ENCODE measurements at regions not wholly inside any gene's neighbourhood (a gene's known extent, or its start where the extent isn't known, plus 50 kb on each side); places are given as distances from the start of the nearest gene placed in this dataset.
"Not testable (repeated sequence)": the region's sequence is repeated elsewhere in the genome, so short reads cannot be mapped to it uniquely, and the experiment has no call there.

DNA sequence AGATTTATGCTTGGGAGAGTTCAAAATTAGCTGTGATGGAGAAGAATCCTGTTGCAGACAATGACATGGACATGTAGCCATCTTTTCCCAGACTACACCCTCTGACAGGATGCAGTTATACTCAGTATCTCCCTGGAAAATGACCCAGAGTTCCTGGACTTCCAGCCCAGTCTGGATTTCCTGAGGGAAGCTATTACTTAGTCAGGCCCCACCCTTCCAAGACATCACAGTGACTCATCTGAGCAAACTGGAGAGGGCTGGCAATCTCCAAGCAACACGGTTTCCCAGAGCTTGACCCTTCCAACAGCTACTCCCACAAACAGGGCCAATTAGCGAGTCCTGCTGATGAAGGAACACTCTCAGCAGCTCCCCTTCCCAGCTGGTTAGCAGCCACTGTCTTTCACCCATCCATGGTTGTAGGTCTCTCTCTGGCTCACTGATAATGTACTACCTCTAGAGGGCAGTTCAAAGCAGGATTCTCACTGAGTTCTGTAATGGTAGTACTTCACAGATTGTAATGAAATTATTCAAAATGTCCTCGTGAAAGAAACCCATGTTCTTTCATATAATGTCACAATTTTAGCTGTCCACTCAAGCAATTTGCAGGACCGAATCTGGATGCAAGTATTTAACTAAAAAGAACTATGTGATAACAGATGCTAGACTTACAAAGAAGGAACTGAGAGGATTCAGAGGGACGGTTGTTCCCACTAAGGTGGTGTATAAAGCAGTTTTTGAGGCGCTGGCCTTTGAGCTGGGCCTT is 110.2 kb downstream of the MDH1 start:
- Histone ChIP-seq H3K4me1 (peaks cover 0 to 9% (median 6%) of the 10 kb centered on the region in 4 donors), H3K27me3 (no peaks in the 10 kb centered on the region), H3K27ac (replicated peaks in 1 of 4) (peak overlapping the region; percentile 18 to 66 (median 46)), H3K4me3 (no peak overlapping the region), H3K36me3 (no peaks in the 10 kb centered on the region), H3K9me3 (no peaks in the 10 kb centered on the region)
- no peak for DNase-seq (ENCODE audit: extremely low spot score)
- WGBS = 59% methylated on average over 6 of the region's 6 CpGs
- intact Hi-C loops (cut with DNase I) = loop anchor here (10.0 kb wide), 1 partner anchor 156 kb away; no protein-coding TSS in a partner anchor
- TF ChIP-seq POLR2A (IDR thresholded peaks at IDR 0.05; ENCODE audit: low read depth) (no peak), EP300 (IDR thresholded peaks at IDR 0.05) (no peak), POLR2AphosphoS5 (IDR thresholded peaks at IDR 0.05) (peak; percentile 45 to 56)
- TF ChIP-seq, protein P1, sequence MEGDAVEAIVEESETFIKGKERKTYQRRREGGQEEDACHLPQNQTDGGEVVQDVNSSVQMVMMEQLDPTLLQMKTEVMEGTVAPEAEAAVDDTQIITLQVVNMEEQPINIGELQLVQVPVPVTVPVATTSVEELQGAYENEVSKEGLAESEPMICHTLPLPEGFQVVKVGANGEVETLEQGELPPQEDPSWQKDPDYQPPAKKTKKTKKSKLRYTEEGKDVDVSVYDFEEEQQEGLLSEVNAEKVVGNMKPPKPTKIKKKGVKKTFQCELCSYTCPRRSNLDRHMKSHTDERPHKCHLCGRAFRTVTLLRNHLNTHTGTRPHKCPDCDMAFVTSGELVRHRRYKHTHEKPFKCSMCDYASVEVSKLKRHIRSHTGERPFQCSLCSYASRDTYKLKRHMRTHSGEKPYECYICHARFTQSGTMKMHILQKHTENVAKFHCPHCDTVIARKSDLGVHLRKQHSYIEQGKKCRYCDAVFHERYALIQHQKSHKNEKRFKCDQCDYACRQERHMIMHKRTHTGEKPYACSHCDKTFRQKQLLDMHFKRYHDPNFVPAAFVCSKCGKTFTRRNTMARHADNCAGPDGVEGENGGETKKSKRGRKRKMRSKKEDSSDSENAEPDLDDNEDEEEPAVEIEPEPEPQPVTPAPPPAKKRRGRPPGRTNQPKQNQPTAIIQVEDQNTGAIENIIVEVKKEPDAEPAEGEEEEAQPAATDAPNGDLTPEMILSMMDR (IDR thresholded peaks at IDR 0.05) = peak; percentile 54 to 62 (median 61)

DNA sequence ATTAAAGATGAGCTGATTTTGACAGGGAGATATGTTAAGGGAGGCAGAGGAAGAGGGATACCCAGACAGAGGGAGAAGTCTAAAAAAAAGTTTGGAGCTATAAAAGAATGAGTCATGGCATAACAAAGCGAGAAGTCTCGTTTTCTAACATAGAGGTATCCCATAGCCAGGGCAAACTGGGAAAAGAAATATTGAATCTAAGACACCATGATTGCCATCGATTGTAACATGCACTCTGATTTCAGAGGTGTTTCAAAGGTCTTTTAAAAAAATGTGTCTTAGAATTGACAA is 110.7 kb downstream of the MDH1 start:
- intact Hi-C loops (cut with DNase I) = loop anchor here (10.0 kb wide), 1 partner anchor 155 kb away; no protein-coding TSS in a partner anchor
- Histone ChIP-seq H3K4me1 (peaks cover 0 to 9% (median 6%) of the 10 kb centered on the region in 4 donors), H3K27me3 (no peaks in the 10 kb centered on the region), H3K36me3 (no peaks in the 10 kb centered on the region), H3K27ac (replicated peaks in 1 of 4) (peak overlapping the region in 3 of 4 donors; percentile 18 to 66 (median 56)), H3K9me3 (no peaks in the 10 kb centered on the region), H3K4me3 (no peak overlapping the region)
- WGBS = 92% methylated on average over 3 of the region's 3 CpGs
- DNase-seq (ENCODE audit: extremely low spot score) = no peak
- TF ChIP-seq, protein P1 (IDR thresholded peaks at IDR 0.05) = no peak
- TF ChIP-seq POLR2AphosphoS5 (IDR thresholded peaks at IDR 0.05) (no peak), POLR2A (IDR thresholded peaks at IDR 0.05; ENCODE audit: low read depth) (no peak), EP300 (IDR thresholded peaks at IDR 0.05) (no peak)

DNA sequence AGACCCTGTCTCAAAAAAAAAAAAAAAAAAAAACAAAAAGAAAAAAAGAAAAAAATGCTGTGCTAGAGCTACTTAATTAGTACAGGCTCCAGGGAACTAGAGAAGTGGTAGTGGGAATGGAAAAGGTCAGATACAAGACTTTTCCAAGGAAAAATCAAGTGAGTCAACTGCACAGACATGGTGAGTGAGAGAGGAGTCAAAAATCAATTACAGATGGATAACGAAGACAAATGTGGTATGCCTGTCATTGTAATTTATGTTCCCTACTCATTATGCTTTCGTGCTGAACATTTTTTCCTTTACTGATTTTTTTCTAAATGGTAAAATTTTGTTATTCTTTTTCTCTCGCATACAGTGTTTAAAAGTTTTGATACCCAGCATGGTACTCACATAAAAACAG is 111.5 kb downstream of the MDH1 start:
- WGBS = 93% methylated on average over 3 of the region's 3 CpGs
- no peak for TF ChIP-seq EP300 (IDR thresholded peaks at IDR 0.05)
- no peak for TF ChIP-seq POLR2A (IDR thresholded peaks at IDR 0.05; ENCODE audit: low read depth)
- TF ChIP-seq POLR2AphosphoS5 (IDR thresholded peaks at IDR 0.05) = no peak
- TF ChIP-seq, protein P1 (IDR thresholded peaks at IDR 0.05) = no peak
- Histone ChIP-seq H3K9me3 (no peaks in the 10 kb centered on the region), H3K27ac (replicated peaks in 1 of 4) (no peak overlapping the region), H3K27me3 (no peaks in the 10 kb centered on the region), H3K4me3 (no peak overlapping the region), H3K36me3 (no peaks in the 10 kb centered on the region), H3K4me1 (peaks cover 0 to 9% (median 6%) of the 10 kb centered on the region in 4 donors)
- DNase-seq (ENCODE audit: extremely low spot score) = no peak
- intact Hi-C loops (cut with DNase I) = no loop called here

DNA sequence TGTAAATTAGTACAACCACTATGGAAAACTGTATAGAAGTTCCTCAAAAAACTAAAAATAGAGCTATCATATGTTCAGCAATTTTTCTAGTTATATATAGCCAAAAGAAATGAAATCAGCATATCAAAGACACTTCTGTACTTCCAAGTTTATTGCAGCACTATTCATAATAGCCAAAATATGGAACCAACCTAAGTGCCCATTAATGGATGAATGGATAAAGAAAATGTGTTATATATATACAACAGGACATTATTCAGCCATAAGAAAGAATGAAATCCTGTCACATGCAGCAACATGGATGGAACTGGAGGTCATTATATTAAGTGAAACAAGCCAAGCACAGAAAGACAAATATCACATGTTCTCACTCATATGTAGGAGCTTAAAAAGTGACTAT is 112.6 kb downstream of the MDH1 start:
- Histone ChIP-seq H3K27me3 (no peaks in the 10 kb centered on the region), H3K27ac (replicated peaks in 1 of 4) (no peak overlapping the region), H3K36me3 (no peaks in the 10 kb centered on the region), H3K9me3 (no peaks in the 10 kb centered on the region), H3K4me3 (no peak overlapping the region), H3K4me1 (peaks cover 0 to 9% (median 6%) of the 10 kb centered on the region in 4 donors)
- intact Hi-C loops (cut with DNase I) = no loop called here
- TF ChIP-seq, protein P1 (IDR thresholded peaks at IDR 0.05) = no peak
- no peak for TF ChIP-seq POLR2AphosphoS5 (IDR thresholded peaks at IDR 0.05)
- TF ChIP-seq POLR2A (IDR thresholded peaks at IDR 0.05; ENCODE audit: low read depth) = no peak
- no peak for TF ChIP-seq EP300 (IDR thresholded peaks at IDR 0.05)
- DNase-seq (ENCODE audit: extremely low spot score) = no peak

DNA sequence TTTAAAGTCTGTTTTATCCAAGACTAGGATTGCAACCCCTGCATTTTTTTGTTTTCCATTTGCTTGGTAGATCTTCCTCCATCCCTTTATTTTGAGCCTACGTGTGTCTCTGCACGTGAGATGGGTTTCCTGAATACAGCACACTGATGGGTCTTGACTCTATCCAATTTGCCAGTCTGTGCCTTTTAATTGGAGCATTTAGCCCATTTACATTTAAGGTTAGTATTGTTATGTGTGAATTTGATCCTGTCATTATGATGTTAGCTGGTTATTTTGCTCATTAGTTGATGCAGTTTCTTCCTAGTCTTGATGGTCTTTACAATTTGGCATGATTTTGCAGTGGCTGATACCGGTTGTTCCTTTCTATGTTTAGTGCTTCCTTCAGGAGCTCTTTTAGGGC is 117.3 kb downstream of the MDH1 start:
- H3K4me3 ChIP-seq; H3K36me3 ChIP-seq; intact Hi-C loops (cut with DNase I); H3K27me3 ChIP-seq; H3K27ac ChIP-seq (replicated peaks in 1 of 4); H3K4me1 ChIP-seq; H3K9me3 ChIP-seq; DNase-seq (ENCODE audit: extremely low spot score): not testable (repeated sequence)
- WGBS = 95% methylated on average over 3 of the region's 3 CpGs
